WERI-Rb-1 (cell line): ENCODE measurements at regions not wholly inside any gene's neighbourhood (a gene's known extent, or its start where the extent isn't known, plus 50 kb on each side); places are given as distances from the start of the nearest gene placed in this dataset.

ENCODE experiments used
- DNase-seq: peaks from one replicate; pipeline ENCODE4 v3.0.0-alpha.2; 2020
- H3K27ac ChIP-seq: fragments of 250-450 bp; sonication (Bioruptor Pico); 2 replicates; pipeline ENCODE4 v1.5.1; 2020; ENCODE audit warnings: mild to moderate bottlenecking, moderate library complexity
- H3K27me3 ChIP-seq: fragments of 250-450 bp; sonication (Bioruptor Pico); 2 replicates; pipeline ENCODE4 v1.5.1; 2021; ENCODE audit warnings: mild to moderate bottlenecking, low read depth, moderate library complexity; ENCODE audit not compliant: insufficient read depth, severe bottlenecking
- H3K36me3 ChIP-seq: fragments of 250-450 bp; sonication (Bioruptor Pico); 2 replicates; pipeline ENCODE4 v1.5.1; 2020; ENCODE audit warnings: mild to moderate bottlenecking, moderate library complexity
- H3K4me3 ChIP-seq: 2 replicates; pipeline ENCODE4 v1.5.1; 2011; ENCODE audit warnings: low read depth, mild to moderate bottlenecking, control low read depth, low read length
- H3K9me3 ChIP-seq: fragments of 250-450 bp; sonication (Bioruptor Pico); 2 replicates; pipeline ENCODE4 v1.5.1; 2021; ENCODE audit warnings: mild to moderate bottlenecking, moderate library complexity; ENCODE audit not compliant: severe bottlenecking
- TF ChIP-seq, protein P1 (sequence below): IDR thresholded peaks from 2 replicates; pipeline ENCODE4 v1.5.1; 2011; ENCODE audit warnings: low read depth, mild to moderate bottlenecking, control low read depth, inconsistent platforms, low read length

DNA sequence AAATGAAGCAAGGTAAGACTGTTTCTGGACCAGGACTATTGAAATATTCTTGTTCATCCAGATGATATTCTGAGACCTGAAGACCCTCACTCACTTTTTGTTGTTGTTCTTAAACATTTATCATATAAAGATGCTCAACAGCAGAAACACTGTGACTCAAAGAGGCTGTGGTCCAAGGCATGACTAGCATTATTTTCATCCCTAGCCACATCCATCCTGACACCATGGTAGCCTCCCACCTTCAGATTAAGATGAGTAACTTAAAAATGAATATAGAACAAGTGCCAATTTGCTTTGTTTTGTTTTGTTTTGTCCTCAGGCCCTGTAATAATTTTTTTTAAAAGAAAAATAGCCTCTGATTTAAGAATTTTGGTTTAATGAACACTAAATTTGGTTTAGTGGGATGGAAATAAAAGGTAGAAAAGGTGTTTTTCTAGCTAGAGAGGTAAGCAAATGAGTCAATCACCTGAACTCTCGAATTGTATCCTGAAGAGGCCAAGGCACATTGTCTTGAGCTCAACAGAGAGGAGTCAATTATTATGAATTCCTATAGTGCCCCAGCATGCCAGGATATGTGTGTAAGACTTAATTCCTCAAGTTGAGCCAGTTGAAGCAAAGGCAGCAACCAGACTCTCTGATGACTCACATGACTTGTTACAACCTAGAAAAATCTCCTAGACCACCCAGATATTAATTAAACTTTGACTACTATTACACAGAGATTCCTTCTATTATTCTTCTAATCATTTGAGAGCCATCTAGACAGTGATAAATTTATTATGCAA, 380.1 kb upstream of the TUSC1 start:
- no peak overlapping the region for H3K4me3 ChIP-seq
- H3K36me3 ChIP-seq, result no peaks in the 10 kb centered on the region
- DNase-seq, result no peak
- H3K9me3 ChIP-seq, result no peaks in the 10 kb centered on the region
- H3K27ac ChIP-seq, result no peak overlapping the region
- TF ChIP-seq, protein P1, sequence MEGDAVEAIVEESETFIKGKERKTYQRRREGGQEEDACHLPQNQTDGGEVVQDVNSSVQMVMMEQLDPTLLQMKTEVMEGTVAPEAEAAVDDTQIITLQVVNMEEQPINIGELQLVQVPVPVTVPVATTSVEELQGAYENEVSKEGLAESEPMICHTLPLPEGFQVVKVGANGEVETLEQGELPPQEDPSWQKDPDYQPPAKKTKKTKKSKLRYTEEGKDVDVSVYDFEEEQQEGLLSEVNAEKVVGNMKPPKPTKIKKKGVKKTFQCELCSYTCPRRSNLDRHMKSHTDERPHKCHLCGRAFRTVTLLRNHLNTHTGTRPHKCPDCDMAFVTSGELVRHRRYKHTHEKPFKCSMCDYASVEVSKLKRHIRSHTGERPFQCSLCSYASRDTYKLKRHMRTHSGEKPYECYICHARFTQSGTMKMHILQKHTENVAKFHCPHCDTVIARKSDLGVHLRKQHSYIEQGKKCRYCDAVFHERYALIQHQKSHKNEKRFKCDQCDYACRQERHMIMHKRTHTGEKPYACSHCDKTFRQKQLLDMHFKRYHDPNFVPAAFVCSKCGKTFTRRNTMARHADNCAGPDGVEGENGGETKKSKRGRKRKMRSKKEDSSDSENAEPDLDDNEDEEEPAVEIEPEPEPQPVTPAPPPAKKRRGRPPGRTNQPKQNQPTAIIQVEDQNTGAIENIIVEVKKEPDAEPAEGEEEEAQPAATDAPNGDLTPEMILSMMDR, result no peak
- peaks cover 57% of the 10 kb centered on the region for H3K27me3 ChIP-seq

DNA sequence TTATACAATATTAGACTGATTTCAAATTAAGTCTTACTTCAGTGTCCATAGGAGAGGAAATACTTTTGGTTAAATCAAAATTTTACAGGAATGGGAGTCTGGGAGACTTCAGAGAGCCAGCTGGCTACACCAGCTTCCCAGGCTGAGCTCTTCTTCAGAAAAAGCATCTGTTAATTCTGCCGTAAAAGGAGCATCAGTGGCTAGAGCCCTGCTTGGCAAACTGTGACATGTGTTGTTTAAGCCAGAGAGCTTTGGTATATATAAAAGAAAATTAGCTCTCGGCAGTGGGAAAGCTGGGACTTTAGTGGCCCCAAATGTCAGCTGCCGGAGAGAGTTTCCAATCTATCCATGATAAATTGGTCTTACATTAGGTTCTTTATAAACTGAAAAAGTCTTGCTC, 378.8 kb upstream of the TUSC1 start:
- Histone ChIP-seq H3K27me3 (peaks cover 56% of the 10 kb centered on the region), H3K9me3 (no peaks in the 10 kb centered on the region), H3K4me3 (no peak overlapping the region), H3K36me3 (no peaks in the 10 kb centered on the region), H3K27ac (no peak overlapping the region)
- TF ChIP-seq, protein P1, result no peak
- no peak for DNase-seq

DNA sequence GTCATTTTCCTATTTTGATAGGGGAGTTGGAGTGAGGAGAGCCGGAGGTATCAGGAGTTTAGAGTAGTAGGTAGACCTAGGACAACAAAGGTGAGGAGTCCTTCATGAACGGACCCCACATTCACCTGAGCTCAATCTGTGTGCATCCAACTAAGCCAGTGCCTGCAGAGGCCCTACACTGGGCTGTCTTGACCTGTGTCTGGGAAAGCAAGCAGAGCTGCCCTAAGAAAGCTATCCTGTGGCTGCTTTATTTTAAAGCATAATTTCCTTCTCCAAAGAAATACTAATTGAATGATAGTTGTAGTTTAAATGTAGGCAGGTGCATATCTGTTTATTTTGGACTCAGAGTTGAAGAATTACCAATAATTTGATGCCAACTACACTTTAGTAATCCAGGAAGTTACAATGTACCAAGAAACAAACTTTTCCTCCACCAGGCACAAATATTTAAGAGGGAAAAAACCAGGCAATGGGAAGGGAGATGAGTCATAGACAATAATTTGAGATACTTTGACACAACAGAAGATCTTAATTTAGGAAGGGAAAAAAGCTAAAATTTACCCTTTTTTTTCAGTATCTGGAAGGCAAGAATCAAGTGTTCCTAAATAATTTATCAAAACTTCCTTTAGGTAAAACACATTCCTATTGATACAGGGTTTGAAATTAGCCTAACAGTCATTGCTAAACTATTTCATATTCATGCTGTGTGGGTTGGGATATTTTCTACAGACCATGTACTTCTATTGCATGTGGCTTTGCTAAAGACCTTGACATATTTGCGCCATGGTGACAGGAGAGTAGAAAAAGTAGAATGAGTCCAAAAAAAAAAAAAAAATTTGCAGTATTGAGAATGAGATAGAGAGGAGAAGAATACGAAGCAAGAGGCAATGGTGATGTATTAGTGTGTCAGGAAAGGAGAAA, 376.6 kb upstream of the TUSC1 start:
- no peak overlapping the region for H3K4me3 ChIP-seq
- TF ChIP-seq, protein P1, result no peak

DNA sequence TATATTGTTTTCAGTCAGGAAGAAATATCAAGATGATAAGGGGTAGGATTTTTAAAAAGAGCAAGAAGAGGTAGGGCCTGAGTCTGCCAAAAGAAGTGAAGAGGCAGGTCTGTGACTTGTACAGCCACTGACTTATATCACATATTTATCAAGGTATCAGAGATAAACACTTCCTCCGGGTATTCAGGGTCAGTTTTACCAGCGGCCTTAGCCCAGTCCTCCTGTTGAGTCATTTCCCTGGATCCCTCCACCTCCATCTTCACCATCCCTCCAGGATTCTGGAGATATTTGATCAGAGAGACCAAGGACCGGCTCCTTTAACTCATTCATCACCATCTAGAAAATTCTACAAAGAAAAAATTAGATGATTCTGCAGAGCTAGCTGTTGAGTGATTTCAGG, 375.7 kb upstream of the TUSC1 start:
- H3K27ac ChIP-seq, result no peak overlapping the region

More for the DNA sequence above, 376.6 kb upstream of the TUSC1 start:
- Histone ChIP-seq H3K36me3 (no peaks in the 10 kb centered on the region), H3K27ac (no peak overlapping the region), H3K27me3 (peaks cover 53% of the 10 kb centered on the region), H3K9me3 (no peaks in the 10 kb centered on the region)
- DNase-seq, result no peak

DNA sequence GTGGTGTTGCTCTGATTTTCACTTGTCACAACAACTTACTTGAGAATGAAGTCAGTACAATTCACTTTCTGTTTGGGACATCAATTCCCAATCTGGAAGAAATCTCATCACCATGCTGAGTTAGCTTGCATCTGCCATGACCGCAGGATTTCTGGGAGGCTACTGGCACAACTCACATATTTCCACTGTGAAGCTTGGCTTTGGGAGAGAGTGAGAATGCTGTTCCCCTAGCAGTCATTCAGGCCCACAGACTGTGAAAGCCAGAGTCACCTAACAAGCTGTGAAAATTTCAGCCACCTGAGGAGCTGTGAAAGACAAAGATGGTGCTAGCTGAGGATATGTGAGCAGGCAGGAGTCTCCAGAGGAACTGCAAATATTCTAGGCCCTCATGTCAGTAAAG, 365.2 kb upstream of the TUSC1 start:
- Histone ChIP-seq H3K9me3 (no peaks in the 10 kb centered on the region), H3K4me3 (no peak overlapping the region), H3K27ac (no peak overlapping the region), H3K36me3 (no peaks in the 10 kb centered on the region), H3K27me3 (peaks cover 20% of the 10 kb centered on the region)
- no peak for DNase-seq
- TF ChIP-seq, protein P1, result no peak

More for the DNA sequence above, 375.7 kb upstream of the TUSC1 start:
- TF ChIP-seq, protein P1, result no peak
- Histone ChIP-seq H3K9me3 (no peaks in the 10 kb centered on the region), H3K4me3 (no peak overlapping the region), H3K27me3 (peaks cover 45% of the 10 kb centered on the region), H3K36me3 (no peaks in the 10 kb centered on the region)
- no peak for DNase-seq
